ENCODE measurements at regions not wholly inside any gene's neighbourhood (a gene's known extent, or its start where the extent isn't known, plus 50 kb on each side); places are given as distances from the start of the nearest gene placed in this dataset.

- no peaks in the 10 kb centered on the region for H3K4me1 ChIP-seq (ENCODE audit: control insufficient read depth, insufficient read depth, low read length)
- no peak for TF ChIP-seq ZNF610 (tag by site-specific recombination; IDR thresholded peaks at IDR 0.05; ENCODE audit: borderline replicate concordance)
- no peak for TF ChIP-seq ZNF18 (tag by site-specific recombination; IDR thresholded peaks at IDR 0.05)
- no peak for TF ChIP-seq ZNF362 (tag by site-specific recombination; IDR thresholded peaks at IDR 0.05)
- TF ChIP-seq, protein P1, sequence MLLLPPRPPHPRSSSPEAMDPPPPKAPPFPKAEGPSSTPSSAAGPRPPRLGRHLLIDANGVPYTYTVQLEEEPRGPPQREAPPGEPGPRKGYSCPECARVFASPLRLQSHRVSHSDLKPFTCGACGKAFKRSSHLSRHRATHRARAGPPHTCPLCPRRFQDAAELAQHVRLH (tag by site-specific recombination; IDR thresholded peaks at IDR 0.05): no peak
- no peak for TF ChIP-seq KLF10 (tag by site-specific recombination; IDR thresholded peaks at IDR 0.05)
- TF ChIP-seq, protein P2, sequence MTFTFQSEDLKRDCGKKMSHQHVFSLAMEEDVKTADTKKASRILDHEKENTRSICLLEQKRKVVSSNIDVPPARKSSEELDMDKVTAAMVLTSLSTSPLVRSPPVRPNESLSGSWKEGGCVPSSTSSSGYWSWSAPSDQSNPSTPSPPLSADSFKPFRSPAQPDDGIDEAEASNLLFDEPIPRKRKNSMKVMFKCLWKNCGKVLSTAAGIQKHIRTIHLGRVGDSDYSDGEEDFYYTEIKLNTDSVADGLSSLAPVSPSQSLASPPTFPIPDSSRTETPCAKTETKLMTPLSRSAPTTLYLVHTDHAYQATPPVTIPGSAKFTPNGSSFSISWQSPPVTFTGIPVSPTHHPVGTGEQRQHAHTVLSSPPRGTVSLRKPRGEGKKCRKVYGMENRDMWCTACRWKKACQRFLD (tag by site-specific recombination; IDR thresholded peaks at IDR 0.05): no peak
- POLR2A ChIA-PET: no interaction called here
- H3K36me3 ChIP-seq (ENCODE audit: control insufficient read depth in 2 of 2, insufficient read depth in 1 of 2, low read length in 2 of 2): no peaks in the 10 kb centered on the region
- CTCF ChIA-PET: interaction anchor here (1.1 kb wide), 1 partner anchor 10 kb away, joined by 3 read pairs; no protein-coding TSS in a partner anchor
- H3K9me3 ChIP-seq (ENCODE audit: control insufficient read depth, insufficient read depth, low read depth, low read length): no peaks in the 10 kb centered on the region
- no peak overlapping the region for H3K4me3 ChIP-seq (ENCODE audit: low read depth, low read length)
- H3K27ac ChIP-seq (ENCODE audit: extremely low read depth, low read depth, low read length): no peak overlapping the region
These were observed 116.7 kb upstream of the GRIK3 start for GRCh38 chr1:37150986-37151385.

GRCh38 chr1:37151789-37152188 lies 117.5 kb upstream of the GRIK3 start:
- Histone ChIP-seq H3K36me3 (ENCODE audit: control insufficient read depth in 2 of 2, insufficient read depth in 1 of 2, low read length in 2 of 2) (no peaks in the 10 kb centered on the region), H3K9me3 (ENCODE audit: control insufficient read depth, insufficient read depth, low read depth, low read length) (no peaks in the 10 kb centered on the region), H3K4me3 (ENCODE audit: low read depth, low read length) (no peak overlapping the region), H3K27ac (ENCODE audit: extremely low read depth, low read depth, low read length) (no peak overlapping the region), H3K4me1 (ENCODE audit: control insufficient read depth, insufficient read depth, low read length) (no peaks in the 10 kb centered on the region)
- CTCF ChIA-PET: no interaction called here
- POLR2A ChIA-PET: no interaction called here
- TF ChIP-seq ZSCAN4 (tag by site-specific recombination; IDR thresholded peaks at IDR 0.05) (no peak), ZNF19 (tag by site-specific recombination; IDR thresholded peaks at IDR 0.05; ENCODE audit: low read depth) (no peak), ZNF121 (tag by site-specific recombination; IDR thresholded peaks at IDR 0.05) (no peak), ZXDB (tag by site-specific recombination; IDR thresholded peaks at IDR 0.05) (no peak), ZEB2 (tag by site-specific recombination; IDR thresholded peaks at IDR 0.05) (no peak), ZNF416 (tag by site-specific recombination; IDR thresholded peaks at IDR 0.05) (no peak), ZNF391 (tag by site-specific recombination; IDR thresholded peaks at IDR 0.05; ENCODE audit: borderline replicate concordance, low read depth) (no peak), ZNF747 (tag by site-specific recombination; IDR thresholded peaks at IDR 0.05) (no peak), ZNF645 (tag by site-specific recombination; IDR thresholded peaks at IDR 0.05) (no peak), GLI4 (tag by site-specific recombination; IDR thresholded peaks at IDR 0.05) (no peak), ZNF837 (tag by site-specific recombination; IDR thresholded peaks at IDR 0.05) (no peak), SCRT2 (tag by site-specific recombination; IDR thresholded peaks at IDR 0.05) (no peak), ZNF433 (tag by site-specific recombination; IDR thresholded peaks at IDR 0.05; ENCODE audit: low read depth) (no peak), ZFP3 (tag by site-specific recombination; IDR thresholded peaks at IDR 0.05; ENCODE audit: low read depth) (no peak)
- TF ChIP-seq, protein P3, sequence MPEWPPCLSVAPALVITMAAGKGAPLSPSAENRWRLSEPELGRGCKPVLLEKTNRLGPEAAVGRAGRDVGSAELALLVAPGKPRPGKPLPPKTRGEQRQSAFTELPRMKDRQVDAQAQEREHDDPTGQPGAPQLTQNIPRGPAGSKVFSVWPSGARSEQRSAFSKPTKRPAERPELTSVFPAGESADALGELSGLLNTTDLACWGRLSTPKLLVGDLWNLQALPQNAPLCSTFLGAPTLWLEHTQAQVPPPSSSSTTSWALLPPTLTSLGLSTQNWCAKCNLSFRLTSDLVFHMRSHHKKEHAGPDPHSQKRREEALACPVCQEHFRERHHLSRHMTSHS (tag by site-specific recombination; IDR thresholded peaks at IDR 0.05): no peak
- TF ChIP-seq, protein P4, sequence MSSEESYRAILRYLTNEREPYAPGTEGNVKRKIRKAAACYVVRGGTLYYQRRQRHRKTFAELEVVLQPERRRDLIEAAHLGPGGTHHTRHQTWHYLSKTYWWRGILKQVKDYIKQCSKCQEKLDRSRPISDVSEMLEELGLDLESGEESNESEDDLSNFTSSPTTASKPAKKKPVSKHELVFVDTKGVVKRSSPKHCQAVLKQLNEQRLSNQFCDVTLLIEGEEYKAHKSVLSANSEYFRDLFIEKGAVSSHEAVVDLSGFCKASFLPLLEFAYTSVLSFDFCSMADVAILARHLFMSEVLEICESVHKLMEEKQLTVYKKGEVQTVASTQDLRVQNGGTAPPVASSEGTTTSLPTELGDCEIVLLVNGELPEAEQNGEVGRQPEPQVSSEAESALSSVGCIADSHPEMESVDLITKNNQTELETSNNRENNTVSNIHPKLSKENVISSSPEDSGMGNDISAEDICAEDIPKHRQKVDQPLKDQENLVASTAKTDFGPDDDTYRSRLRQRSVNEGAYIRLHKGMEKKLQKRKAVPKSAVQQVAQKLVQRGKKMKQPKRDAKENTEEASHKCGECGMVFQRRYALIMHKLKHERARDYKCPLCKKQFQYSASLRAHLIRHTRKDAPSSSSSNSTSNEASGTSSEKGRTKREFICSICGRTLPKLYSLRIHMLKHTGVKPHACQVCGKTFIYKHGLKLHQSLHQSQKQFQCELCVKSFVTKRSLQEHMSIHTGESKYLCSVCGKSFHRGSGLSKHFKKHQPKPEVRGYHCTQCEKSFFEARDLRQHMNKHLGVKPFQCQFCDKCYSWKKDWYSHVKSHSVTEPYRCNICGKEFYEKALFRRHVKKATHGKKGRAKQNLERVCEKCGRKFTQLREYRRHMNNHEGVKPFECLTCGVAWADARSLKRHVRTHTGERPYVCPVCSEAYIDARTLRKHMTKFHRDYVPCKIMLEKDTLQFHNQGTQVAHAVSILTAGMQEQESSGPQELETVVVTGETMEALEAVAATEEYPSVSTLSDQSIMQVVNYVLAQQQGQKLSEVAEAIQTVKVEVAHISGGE (tag by site-specific recombination; conservative IDR thresholded peaks at IDR 0.05; ENCODE audit: low read depth): no peak

All from HEK293 (cell line).